HG03342 (cell line): ENCODE measurements at regions not wholly inside any gene's neighbourhood (a gene's known extent, or its start where the extent isn't known, plus 50 kb on each side); places are given as distances from the start of the nearest gene placed in this dataset.

ENCODE experiments used
- ATAC-seq: cut with Tn5 transposase; IDR thresholded peaks from one replicate; pipeline ENCODE4 v1.9.1; 2021; ENCODE audit warnings: mild to moderate bottlenecking, moderate library complexity; ENCODE audit not compliant: unreplicated experiment

DNA sequence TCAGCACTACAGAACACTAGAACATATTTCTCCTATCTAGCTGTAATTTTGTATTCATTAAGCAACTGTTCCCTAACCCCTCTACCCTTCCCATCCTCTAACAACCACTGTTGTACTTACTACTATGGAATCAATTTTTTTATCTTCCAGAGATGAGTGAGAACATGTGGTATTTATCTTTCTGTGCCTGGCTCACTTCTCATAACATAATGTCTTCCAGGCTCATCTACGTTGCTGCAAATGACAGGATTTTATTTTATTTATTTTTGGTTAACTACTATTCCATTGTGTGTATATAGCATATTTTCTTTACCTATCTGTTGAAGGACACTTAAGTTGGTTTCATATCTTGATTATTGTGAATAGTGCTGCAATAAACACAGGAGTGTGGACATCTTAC, 200.9 kb upstream of the CHRM2 start:
- no peak for ATAC-seq

DNA sequence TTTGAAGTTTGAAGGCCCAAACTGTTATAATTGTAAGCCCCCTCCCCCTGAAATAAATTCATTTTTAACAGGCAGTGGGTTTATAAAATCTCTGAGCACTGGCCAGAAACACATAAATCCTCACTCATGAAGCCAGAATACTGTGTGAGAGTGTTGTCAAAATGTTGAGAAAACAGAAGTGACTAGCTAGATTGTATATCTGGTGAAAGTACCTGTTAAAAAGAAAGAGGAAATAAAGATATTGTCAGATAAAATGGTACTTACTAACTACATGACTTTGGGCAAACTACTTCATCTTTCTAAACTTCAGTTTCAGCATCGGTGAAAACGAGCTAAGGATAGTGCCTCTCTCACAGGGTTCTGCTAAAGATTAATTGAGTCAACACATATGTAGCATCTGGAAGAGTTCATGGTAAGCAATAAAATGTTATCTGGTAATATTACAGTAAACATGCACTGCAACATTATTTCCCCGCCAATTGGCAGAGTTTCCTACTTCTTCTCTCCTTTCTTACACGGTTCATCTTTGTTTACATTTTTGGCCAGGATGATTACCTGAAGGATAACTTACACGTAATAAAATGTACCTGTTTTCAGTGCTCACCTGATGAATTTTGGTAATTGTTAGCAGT, 202.5 kb upstream of the CHRM2 start:
- no peak for ATAC-seq

DNA sequence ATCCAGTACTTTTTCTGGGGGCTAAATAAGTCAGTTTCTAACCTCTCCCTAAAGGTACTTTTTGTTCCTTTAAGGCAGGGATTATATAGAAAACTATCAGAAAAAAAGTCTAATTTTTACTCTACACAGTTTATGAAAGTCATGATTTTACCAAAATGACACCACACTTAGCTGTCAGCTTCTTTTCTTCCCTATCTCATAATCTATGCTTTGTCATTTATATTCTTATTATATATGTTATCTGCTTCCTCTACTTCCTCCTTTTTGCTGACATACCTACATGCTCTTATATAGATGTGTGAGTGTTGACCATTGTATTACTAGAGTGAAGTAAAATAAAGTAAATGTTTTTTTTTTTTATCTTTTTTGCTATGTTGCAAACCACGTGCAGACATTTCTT, 203.9 kb upstream of the CHRM2 start:
- ATAC-seq = no peak

DNA sequence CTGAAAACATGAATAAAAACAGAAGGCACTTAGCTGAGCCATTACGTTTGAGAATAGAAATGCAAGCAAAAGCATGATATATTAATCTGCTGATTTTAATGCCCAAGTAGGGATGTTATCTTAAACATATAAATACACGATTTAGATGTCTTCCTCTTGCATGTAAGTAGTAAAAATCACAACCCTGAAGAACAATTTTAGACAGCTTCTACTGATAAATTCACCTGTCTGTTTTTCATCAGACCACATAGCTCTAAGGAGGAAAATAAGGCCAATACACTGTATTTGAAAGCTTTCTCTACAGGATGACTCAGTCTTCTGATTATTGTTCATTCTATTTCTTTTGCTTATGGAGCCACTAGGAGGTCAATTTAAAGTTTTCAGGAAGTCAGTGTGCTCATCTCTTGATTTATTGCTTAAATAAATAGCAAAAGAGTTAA, 210.9 kb upstream of the CHRM2 start:
- no peak for ATAC-seq

DNA sequence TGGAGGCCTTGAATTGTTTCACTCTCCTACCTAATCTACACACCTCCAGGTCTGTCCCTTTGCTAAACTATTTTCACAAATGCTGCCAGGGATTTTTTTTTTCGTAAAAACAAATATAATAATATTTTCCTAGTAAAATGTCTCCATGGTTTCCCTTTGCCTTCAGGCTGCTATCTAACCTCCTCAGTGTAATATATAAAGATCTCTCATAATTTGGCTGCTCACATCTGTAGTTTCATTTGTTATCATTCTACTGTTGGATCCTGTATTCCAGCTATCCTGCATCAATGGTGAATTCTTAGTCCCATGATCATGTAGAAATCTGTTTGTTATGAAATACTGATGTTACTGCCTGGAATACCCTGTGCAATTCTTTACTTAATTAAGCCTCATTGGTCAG, 211.9 kb upstream of the CHRM2 start:
- ATAC-seq = no peak

DNA sequence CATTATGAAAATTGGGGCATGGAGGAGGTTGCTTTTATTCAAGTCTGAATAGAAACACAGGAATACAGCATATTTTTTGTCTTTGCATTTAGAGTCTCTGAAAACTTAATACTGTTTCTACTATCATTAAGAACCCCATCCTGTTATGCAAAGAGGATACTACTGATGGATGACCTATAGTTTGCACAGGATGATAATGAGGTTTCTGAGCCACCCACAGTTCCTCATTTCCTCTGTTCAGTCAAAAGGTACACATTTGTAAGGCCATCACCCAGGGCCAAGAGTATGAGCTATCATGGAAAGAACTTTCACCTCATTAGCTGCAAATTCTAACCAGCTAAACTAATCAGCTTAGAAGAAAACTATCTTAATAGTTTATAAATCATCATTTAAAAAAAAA, 213.0 kb upstream of the CHRM2 start:
- ATAC-seq = peak; percentile 54

DNA sequence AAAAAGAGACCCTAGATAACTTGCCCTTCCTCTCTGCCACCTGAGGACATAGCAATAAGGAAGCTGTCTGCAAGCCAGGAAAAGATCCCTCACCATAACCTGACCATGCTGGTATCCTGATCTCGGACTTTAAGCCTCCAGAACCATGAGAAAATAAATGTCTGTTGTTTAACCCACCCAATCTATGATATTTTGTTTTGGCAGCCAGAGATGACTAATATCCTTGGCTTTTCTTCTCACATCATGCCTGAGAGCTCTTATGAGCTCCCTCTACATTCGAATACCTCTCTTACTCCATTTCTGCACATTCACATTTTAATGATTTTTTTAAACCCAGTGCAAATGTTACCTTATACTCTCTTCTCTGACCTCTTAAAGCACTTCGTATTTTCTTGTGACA, 214.0 kb upstream of the CHRM2 start:
- ATAC-seq = no peak

DNA sequence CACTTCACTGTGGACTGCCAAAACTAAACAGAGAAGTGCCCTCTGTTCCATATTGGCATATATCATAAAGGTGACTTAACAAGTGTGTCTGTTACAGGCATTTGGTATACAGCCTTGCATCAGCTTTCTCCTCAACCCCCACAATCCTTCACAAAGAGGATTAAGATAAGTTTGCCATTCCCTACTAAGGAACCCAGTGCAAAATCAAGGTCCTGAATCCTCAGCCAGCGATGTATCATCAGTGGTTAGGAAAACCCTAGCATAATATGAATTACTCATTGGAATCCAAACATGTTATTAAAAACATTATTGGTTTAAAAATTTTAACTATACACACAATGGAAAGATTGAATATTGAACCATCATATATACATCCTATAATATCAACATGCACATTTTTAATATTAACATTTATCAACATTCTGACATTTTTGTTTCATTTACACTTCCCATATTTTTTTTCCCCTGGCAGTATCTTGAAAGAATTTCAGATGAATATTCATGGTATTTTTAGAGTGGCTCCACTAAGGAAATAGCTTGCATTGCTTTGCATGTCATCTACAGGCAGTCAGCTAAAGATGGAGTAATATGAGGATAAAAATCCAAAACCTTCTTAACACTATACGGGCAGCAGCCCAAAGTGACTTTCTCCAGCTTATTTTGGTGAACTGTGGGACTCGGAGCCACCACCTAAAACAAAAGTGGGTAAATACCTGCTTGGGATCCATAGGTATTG, 215.6 kb upstream of the CHRM2 start:
- ATAC-seq = no peak

DNA sequence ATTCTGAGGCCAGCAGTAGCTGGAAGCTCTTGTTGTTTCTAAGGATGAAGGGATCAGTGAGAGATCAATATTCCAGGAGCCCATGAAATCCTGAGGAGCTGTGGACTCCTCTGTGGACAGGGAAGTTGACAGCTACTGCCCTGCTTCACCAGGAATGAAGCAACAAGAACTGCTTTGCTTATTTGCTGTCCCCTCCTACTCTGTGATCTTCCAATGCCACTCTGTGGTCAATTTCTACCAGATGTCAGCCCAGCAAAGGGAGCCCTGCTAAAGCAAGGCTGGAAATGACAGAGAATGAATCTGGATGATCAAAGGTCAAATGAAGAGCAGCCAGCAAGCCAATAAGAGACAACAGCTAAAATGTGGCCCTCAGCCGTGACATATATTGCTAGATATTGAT, 227.5 kb upstream of the CHRM2 start:
- no peak for ATAC-seq

DNA sequence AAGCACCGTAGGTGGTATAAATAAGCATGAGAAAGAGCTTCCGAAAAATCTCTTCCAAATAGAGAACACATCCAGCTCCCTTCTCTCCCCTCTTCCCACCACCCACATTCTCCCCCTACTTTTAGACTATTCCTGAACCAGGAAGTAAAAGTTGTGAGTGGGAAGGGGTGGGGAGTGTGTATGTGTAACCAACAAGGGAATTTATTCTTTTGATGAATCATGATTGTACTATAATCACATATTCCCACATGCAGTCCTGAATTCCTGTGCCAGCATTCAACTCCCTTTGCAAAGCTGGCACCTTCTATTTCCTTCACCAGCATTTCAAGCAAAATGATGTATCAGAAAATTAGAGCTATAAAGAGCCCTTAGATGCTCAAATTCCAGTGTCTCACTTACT, 230.6 kb upstream of the CHRM2 start:
- no peak for ATAC-seq

DNA sequence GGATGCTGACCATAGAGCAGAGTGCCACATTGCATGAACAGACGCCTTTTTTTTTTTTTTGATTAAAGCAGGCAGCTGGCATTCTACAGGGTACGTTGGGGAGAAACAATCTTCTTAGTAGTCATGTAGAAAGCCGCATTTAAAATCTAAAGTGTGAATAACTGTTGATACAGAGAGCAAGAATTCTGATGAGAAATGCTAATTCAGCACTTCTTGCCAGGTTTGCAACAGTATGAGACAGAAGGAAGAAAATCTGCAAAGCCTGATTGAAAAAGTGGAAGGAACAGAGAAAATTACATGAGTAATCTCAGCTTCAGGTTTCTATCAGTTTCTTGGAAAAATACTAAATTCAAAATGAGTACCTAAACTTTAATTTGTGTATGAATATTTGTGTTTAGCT, 232.7 kb upstream of the CHRM2 start:
- ATAC-seq = no peak

DNA sequence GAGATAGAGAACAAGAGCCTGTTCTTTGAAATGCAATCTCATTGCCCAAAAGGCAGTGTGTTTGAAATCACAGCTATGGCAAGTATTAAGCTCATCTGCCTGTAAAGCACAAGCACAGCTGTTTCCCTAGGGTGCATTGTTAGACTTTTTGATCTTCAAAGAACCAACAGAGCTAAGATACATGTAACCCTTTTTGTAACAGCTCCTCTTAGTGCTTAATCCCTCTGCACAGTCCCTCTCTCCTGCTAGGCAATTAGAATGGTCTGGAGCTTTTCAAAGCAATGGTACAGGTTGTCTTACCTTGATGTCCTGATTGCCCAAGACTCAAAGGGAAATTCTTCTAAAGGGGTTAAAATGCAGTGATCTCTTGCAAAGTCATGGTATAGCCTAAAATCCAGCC, 249.6 kb upstream of the CHRM2 start:
- no peak for ATAC-seq

DNA sequence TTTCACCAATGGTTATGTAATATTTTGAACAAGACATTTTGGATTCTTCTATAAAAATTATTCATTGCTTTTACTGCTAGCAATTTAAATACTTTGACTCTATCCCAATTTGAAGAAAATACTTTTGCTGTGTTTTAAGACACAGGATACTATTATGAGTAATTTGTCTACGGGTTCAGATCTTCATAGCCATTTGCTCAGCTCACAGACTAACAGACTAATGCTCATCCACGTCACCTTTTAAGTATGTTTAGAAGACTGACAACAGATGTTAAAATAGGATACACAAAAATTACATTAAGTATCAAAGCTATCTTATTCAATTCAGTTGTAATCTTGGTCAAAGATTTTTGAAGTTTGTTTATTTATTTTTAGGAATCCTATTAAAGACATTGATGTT, 251.3 kb upstream of the CHRM2 start:
- ATAC-seq = no peak

DNA sequence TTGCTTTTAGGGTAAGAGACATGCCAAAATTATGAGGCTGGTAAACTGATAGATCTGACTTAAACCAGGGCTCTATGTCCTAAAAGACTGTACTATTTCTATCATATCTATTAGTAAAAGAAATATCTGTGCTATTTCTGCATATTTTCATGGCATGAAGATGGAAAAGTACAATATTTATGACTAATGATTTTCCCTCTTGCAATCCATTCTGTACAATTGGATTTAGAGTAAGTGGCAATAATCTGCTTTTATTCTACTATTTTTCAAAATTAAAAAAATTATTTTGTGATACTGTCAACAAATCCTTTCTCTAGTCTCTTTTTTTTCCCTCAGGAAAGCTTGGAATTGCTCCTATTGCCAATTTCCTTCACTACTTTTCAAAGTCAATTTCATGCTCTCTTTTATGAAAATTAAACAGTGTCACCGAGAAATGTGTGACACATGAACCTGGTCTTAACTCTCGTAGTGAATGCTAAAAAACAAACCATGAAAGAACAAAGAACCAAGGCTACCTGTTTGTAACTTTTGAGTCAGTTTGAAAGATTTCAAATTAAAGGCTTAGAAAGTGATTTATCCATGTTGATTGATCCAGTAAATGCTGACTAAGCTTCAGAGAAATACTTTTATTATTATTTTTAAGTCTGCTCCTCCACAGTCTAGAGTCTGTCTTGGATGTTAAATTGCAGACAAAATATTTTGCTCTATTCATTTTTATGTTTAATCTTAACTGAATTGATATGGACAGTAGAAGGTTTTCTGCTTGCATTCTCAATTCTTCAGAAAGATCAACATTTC, 262.7 kb upstream of the CHRM2 start:
- no peak for ATAC-seq

DNA sequence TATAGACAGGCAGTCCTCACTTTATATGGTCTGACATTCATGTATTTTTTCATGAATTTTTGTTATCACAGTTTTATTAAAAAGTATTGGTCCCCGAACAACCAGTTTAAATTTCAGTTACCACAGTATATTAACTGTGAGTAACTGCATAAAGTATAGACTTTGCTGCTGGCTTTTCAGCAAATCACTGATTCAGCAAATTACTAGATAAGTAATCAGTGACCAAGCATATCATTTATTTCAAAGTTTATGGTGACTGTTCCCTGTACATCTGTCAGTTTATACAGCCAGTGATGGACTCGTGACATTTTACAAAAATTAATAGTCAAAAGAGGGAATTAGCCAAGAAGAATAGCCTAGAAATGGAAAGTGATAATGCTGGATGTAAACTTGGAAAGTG, 266.7 kb upstream of the CHRM2 start:
- ATAC-seq = no peak

DNA sequence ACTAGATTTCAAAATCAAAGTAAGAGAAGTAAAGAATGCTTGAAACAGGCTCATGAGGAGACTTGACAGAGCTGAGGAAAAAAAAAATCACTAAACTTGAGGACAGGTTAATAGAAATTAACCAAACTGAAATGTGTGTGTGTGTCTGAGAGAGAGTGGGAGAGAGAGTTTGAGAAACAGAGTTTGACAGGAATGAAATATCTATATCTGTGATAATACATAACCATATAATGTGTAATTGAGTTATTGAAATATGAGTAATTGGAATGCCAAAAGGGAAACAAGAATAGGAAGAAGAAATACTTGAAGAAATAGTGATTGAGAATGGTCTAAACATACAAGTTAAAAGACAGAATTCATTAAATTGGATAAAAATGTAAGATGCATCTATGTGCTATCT, 268.0 kb upstream of the CHRM2 start:
- no peak for ATAC-seq

DNA sequence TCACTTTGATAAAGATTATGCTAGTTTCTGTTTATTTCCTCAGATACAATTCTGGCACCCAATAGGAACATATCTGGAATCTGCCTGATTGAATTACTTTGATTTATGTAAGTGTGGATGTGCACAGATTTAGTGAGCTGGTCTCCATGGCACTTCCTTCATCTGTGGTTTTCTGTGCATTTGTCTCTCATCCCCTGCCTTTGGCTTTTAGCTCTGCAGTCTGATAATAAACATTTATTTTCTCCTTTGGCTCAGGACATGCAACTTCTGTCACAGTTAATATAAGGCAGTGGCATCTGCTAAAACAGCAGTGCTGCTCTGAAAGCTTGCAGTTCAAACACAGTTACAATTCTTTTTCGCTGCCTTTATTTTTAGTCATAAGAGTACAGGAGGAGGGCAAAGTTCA, 273.7 kb upstream of the CHRM2 start:
- no peak for ATAC-seq

DNA sequence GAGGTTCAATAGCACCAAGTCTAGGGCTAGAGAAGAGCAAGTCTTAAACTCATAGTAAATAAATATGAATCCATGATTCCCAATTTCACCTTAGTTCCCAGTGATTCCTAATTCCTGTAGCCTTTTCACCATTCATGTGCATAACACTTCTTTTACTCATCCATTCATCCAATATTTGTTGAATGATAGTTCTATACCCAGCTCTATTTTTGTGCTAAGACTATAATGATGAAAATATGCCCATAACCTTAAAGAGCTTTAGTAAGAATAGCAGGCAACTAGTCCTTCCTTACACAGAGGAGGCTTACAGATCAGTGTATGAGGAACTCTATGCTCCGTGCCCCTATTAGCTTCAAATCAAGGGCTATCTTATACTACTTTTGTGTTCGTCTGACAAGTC, 280.2 kb upstream of the CHRM2 start:
- no peak for ATAC-seq

DNA sequence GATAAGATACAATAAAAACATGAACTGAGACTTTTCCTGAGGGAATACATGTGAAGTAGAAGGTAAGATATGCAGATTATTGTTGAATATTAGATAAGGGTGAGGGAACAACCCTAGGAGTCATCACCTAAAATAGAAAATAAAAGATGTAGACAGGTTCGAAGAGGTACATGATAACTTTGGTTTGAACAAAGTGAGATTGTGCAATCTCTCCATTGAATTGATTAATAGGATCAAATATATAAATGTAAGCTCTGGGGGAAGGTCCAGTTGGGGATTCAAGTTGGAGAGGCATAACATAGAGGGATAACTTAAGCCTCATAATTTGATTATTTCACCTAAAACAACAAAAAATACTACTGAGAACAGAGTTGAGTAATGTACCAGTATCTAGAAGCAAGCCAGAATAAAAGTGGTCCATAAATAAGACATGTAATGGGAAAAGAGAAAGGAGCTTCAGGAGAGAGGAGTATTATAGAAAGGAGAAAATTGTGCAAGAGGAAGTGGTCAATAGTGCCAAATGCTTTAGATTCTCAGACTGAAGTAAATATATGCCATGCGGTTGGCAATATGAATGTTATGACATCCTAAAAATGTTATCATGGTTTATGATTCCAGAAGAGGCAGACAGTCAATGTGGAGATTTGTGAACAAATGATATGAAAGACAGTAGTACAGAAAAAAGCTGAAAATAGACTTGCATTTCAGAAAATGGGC, 282.3 kb upstream of the CHRM2 start:
- ATAC-seq = no peak

DNA sequence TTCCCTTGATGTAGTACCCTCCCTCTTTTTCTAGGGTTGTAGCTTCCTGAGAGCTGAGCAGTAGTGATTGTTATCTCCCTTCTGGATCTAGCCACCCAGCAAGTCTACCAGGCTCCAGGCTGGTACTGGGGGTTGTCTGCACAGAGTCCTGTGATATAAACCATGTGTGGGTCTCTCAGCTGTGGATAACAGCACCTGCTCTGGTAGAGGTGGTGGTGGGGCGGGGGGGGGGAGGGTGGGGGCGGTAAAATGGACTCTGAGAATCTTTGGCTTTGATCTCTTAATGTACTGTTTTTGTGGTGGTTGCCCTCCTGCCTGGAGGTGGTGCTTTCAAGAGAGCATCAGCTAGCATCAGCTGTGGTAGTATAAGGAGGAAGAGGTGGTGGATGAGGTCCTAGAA, 302.0 kb upstream of the CHRM2 start:
- no peak for ATAC-seq

DNA sequence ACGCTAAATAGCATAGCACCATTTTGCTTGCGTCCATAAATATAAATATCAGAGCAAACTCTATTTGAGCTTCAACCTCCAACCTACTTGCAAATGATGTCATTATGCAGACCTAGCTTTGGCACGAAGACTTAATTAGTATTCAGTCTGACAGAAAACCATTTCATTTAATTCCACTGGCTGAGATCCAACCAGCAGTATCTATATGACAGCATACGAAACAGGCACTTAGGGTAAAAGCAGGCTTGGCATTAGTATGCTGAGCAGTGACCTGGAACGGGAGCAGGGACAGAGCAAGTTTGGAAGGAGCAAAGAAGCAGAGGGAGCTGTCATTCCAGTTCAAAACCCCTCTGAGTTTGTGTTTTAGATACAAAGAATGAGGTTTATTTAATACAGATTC, 312.5 kb upstream of the CHRM2 start:
- ATAC-seq = no peak
